Activated naive CD4-positive, alpha-beta T cell treated with anti-CD3 and anti-CD28 coated beads, Interleukin-2, amount 50 U/mL, for 72 hours (primary cell): ENCODE measurements at regions not wholly inside any gene's neighbourhood (a gene's known extent, or its start where the extent isn't known, plus 50 kb on each side); places are given as distances from the start of the nearest gene placed in this dataset.

Source experiments
- ATAC-seq, 2 donors: fragments of 150-1000 bp; cut with Tn5 transposase; 2 replicates each; pipeline ENCODE4 v1.10.0; 2021; ENCODE audit warnings: mild to moderate bottlenecking in 2 of 2, moderate library complexity in 2 of 2
- DNase-seq, 2 donors: peaks; one replicate each; pipeline ENCODE4 v3.0.0; 2021 to 2022; ENCODE audit warnings: low spot score in 2 of 2
- H3K27ac Mint-ChIP-seq, 2 donors: one replicate each; pipeline ENCODE4 v1.8.0; 2022; ENCODE audit warnings: mild to moderate bottlenecking in 2 of 2, mixed read lengths in 2 of 2
- H3K36me3 Mint-ChIP-seq, 2 donors: one replicate each; pipeline ENCODE4 v1.8.0; 2022; ENCODE audit warnings: mixed read lengths in 2 of 2
- H3K9me3 Mint-ChIP-seq, 2 donors: one replicate each; pipeline ENCODE4 v1.8.0; 2022; ENCODE audit warnings: mixed read lengths in 2 of 2

GRCh38 chr5:40307920-40308319 is 371.8 kb upstream of the PTGER4 start:
- DNase-seq (no peak), ATAC-seq (peak; percentile 43 to 85)
- H3K9me3 Mint-ChIP-seq = no peaks in the 10 kb centered on the region
- H3K36me3 Mint-ChIP-seq = peaks cover 0 to 5% of the 10 kb centered on the region in 2 donors
- H3K27ac Mint-ChIP-seq = no peak overlapping the region

GRCh38 chr5:40306869-40307487 is 372.7 kb upstream of the PTGER4 start:
- Mint-ChIP-seq H3K9me3 (no peaks in the 10 kb centered on the region), H3K36me3 (peaks cover 0 to 5% of the 10 kb centered on the region in 2 donors), H3K27ac (no peak overlapping the region)
- DNase-seq (no peak), ATAC-seq (no peak)

GRCh38 chr5:40292006-40292405 is 387.7 kb upstream of the PTGER4 start:
- DNase-seq (no peak), ATAC-seq (no peak)
- H3K27ac Mint-ChIP-seq = peak overlapping the region in 1 of 2 donors; percentile 15
- H3K36me3 Mint-ChIP-seq = peaks cover 6 to 25% of the 10 kb centered on the region in 2 donors
- peaks cover 6 to 19% of the 10 kb centered on the region in 2 donors for H3K9me3 Mint-ChIP-seq

GRCh38 chr5:40291338-40291737 is 388.4 kb upstream of the PTGER4 start:
- no peak for DNase-seq
- H3K27ac Mint-ChIP-seq = peak overlapping the region in 1 of 2 donors; percentile 15
- H3K36me3 Mint-ChIP-seq = peaks cover 6 to 27% of the 10 kb centered on the region in 2 donors
- ATAC-seq = no peak
- peaks cover 6 to 19% of the 10 kb centered on the region in 2 donors for H3K9me3 Mint-ChIP-seq

GRCh38 chr5:40288800-40289485 is 390.8 kb upstream of the PTGER4 start:
- Mint-ChIP-seq H3K9me3 (peaks cover 6 to 19% of the 10 kb centered on the region in 2 donors), H3K27ac (no peak overlapping the region), H3K36me3 (peaks cover 6 to 42% of the 10 kb centered on the region in 2 donors)
- DNase-seq (no peak), ATAC-seq (no peak)

- H3K36me3 Mint-ChIP-seq = peaks cover 0 to 45% of the 10 kb centered on the region in 2 donors
- no peak for DNase-seq
- peaks cover 0 to 15% of the 10 kb centered on the region in 2 donors for H3K9me3 Mint-ChIP-seq
- no peak overlapping the region for H3K27ac Mint-ChIP-seq
- no peak for ATAC-seq
These were observed 394.9 kb upstream of the PTGER4 start for GRCh38 chr5:40284863-40285262.

- DNase-seq (no peak), ATAC-seq (no peak)
- Mint-ChIP-seq H3K27ac (peak overlapping the region; percentile 94 to 98), H3K9me3 (peaks cover 4 to 10% of the 10 kb centered on the region in 2 donors), H3K36me3 (peaks cover 6 to 42% of the 10 kb centered on the region in 2 donors)
These were observed 400.8 kb upstream of the PTGER4 start for GRCh38 chr5:40278881-40279280.

GRCh38 chr5:40277161-40277906 is 402.4 kb upstream of the PTGER4 start:
- H3K9me3 Mint-ChIP-seq = peaks cover 4 to 13% of the 10 kb centered on the region in 2 donors
- H3K36me3 Mint-ChIP-seq = peaks cover 6 to 53% of the 10 kb centered on the region in 2 donors
- peak; percentile 89 to 93 for ATAC-seq
- DNase-seq = peak; percentile 58 to 72
- H3K27ac Mint-ChIP-seq = peak overlapping the region; percentile 95 to 98

- Mint-ChIP-seq H3K36me3 (peaks cover 6 to 61% of the 10 kb centered on the region in 2 donors), H3K27ac (peak overlapping the region; percentile 95 to 98), H3K9me3 (peaks cover 4 to 15% of the 10 kb centered on the region in 2 donors)
- ATAC-seq (peak in 1 of 2 donors; percentile 29), DNase-seq (no peak)
These were observed 403.2 kb upstream of the PTGER4 start for GRCh38 chr5:40276426-40277102.

- Mint-ChIP-seq H3K9me3 (peaks cover 4 to 5% of the 10 kb centered on the region in 2 donors), H3K36me3 (peaks cover 6 to 58% of the 10 kb centered on the region in 2 donors), H3K27ac (peak overlapping the region in 1 of 2 donors; percentile 98)
- ATAC-seq (no peak), DNase-seq (no peak)
These were observed 405.1 kb upstream of the PTGER4 start for GRCh38 chr5:40274568-40274967.

GRCh38 chr5:40273936-40274335 is 405.8 kb upstream of the PTGER4 start:
- H3K36me3 Mint-ChIP-seq = peaks cover 6 to 57% of the 10 kb centered on the region in 2 donors
- ATAC-seq = no peak
- H3K9me3 Mint-ChIP-seq = peaks cover 4 to 5% of the 10 kb centered on the region in 2 donors
- no peak overlapping the region for H3K27ac Mint-ChIP-seq
- DNase-seq = no peak

GRCh38 chr5:40271476-40271875 is 408.2 kb upstream of the PTGER4 start:
- DNase-seq = no peak
- H3K27ac Mint-ChIP-seq = peak overlapping the region in 1 of 2 donors; percentile 55
- H3K9me3 Mint-ChIP-seq = peaks cover 5% of the 10 kb centered on the region in 2 donors
- peaks cover 6 to 57% of the 10 kb centered on the region in 2 donors for H3K36me3 Mint-ChIP-seq
- ATAC-seq = no peak

GRCh38 chr5:40270274-40270845 is 409.4 kb upstream of the PTGER4 start:
- Mint-ChIP-seq H3K27ac (peak overlapping the region; percentile 16 to 47), H3K9me3 (peaks cover 4 to 5% of the 10 kb centered on the region in 2 donors), H3K36me3 (peaks cover under 1 to 49% of the 10 kb centered on the region in 2 donors)
- DNase-seq (no peak), ATAC-seq (peak; percentile 57 to 74)

- H3K9me3 Mint-ChIP-seq = peaks cover 4 to 5% of the 10 kb centered on the region in 2 donors
- DNase-seq = no peak
- ATAC-seq = no peak
- peaks cover 0 to 35% of the 10 kb centered on the region in 2 donors for H3K36me3 Mint-ChIP-seq
- no peak overlapping the region for H3K27ac Mint-ChIP-seq
These were observed 411.6 kb upstream of the PTGER4 start for GRCh38 chr5:40268088-40268487.

- DNase-seq (no peak), ATAC-seq (no peak)
- H3K36me3 Mint-ChIP-seq = peaks cover 0 to 26% of the 10 kb centered on the region in 2 donors
- H3K27ac Mint-ChIP-seq = peak overlapping the region in 1 of 2 donors; percentile 17
- peaks cover 0 to 4% of the 10 kb centered on the region in 2 donors for H3K9me3 Mint-ChIP-seq
These were observed 412.8 kb upstream of the PTGER4 start for GRCh38 chr5:40266952-40267351.

GRCh38 chr5:40261984-40262383 is 417.7 kb upstream of the PTGER4 start:
- DNase-seq (no peak), ATAC-seq (no peak)
- H3K9me3 Mint-ChIP-seq = peaks cover 0 to 9% of the 10 kb centered on the region in 2 donors
- H3K27ac Mint-ChIP-seq = no peak overlapping the region
- H3K36me3 Mint-ChIP-seq = peaks cover 6 to 8% of the 10 kb centered on the region in 2 donors
